Mesendoderm (in vitro differentiated cells): ENCODE measurements at regions not wholly inside any gene's neighbourhood (a gene's known extent, or its start where the extent isn't known, plus 50 kb on each side); places are given as distances from the start of the nearest gene placed in this dataset.

ENCODE experiments used
- DNase-seq: peaks from one replicate; pipeline ENCODE4 v3.0.0; 2013
- H2AK5ac ChIP-seq: 2 replicates; pipeline ENCODE4 v1.6.1; 2013; ENCODE audit warnings: low read length, inconsistent platforms
- H2BK120ac ChIP-seq: 2 replicates; pipeline ENCODE4 v1.6.1; 2013; ENCODE audit warnings: low read depth, mild to moderate bottlenecking, low read length, moderate library complexity, mixed read lengths
- H2BK15ac ChIP-seq: replicated peaks from 2 replicates; pipeline ENCODE4 v1.6.1; 2013; ENCODE audit warnings: low read depth, mild to moderate bottlenecking, moderate library complexity
- H2BK5ac ChIP-seq: 2 replicates; pipeline ENCODE4 v1.6.1; 2013; ENCODE audit warnings: low read length, inconsistent platforms
- H3K18ac ChIP-seq: 2 replicates; pipeline ENCODE4 v1.6.1; 2013; ENCODE audit warnings: mild to moderate bottlenecking, low read length, mixed read lengths
- H3K23ac ChIP-seq: one replicate; pipeline ENCODE4 v1.6.1; 2013; ENCODE audit warnings: low read length
- H3K27ac ChIP-seq: 2 replicates; pipeline ENCODE4 v1.5.1; 2013; ENCODE audit warnings: low read depth, mild to moderate bottlenecking, inconsistent platforms, low read length, moderate library complexity
- H3K27me3 ChIP-seq: 2 replicates; pipeline ENCODE4 v1.6.1; 2013; ENCODE audit warnings: low read length, control low read depth, mild to moderate bottlenecking, inconsistent platforms; ENCODE audit not compliant: insufficient read depth, poor library complexity
- H3K36me3 ChIP-seq: 2 replicates; pipeline ENCODE4 v1.6.1; 2013; ENCODE audit warnings: low read length, inconsistent platforms; ENCODE audit not compliant: control insufficient read depth, insufficient read depth
- H3K4ac ChIP-seq: one replicate; pipeline ENCODE4 v1.6.1; 2013; ENCODE audit warnings: low read depth, mild to moderate bottlenecking, low read length, moderate library complexity
- H3K4me1 ChIP-seq: 2 replicates; pipeline ENCODE4 v1.6.1; 2013; ENCODE audit warnings: low read depth, low read length, inconsistent platforms; ENCODE audit not compliant: control insufficient read depth
- H3K4me2 ChIP-seq: 2 replicates; pipeline ENCODE4 v1.6.1; 2013; ENCODE audit warnings: low read length
- H3K4me3 ChIP-seq: 2 replicates; pipeline ENCODE4 v1.5.1; 2013; ENCODE audit warnings: mild to moderate bottlenecking, low read length
- H3K56ac ChIP-seq: one replicate; pipeline ENCODE4 v1.6.1; 2013; ENCODE audit warnings: low read length
- H3K79me1 ChIP-seq: 2 replicates; pipeline ENCODE4 v1.6.1; 2013; ENCODE audit warnings: low read length, inconsistent platforms
- H3K79me2 ChIP-seq: 2 replicates; pipeline ENCODE4 v1.6.1; 2013; ENCODE audit warnings: mild to moderate bottlenecking, low read length; ENCODE audit not compliant: control insufficient read depth, insufficient read depth
- H3K9ac ChIP-seq: 2 replicates; pipeline ENCODE4 v1.6.1; 2013; ENCODE audit warnings: low read length, inconsistent platforms
- H4K5ac ChIP-seq: one replicate; pipeline ENCODE4 v1.6.1; 2013; ENCODE audit warnings: low read length
- H4K8ac ChIP-seq: one replicate; pipeline ENCODE4 v1.6.1; 2013; ENCODE audit warnings: low read depth, mild to moderate bottlenecking, control low read depth, low read length, moderate library complexity
- WGBS: extraction: QIAGEN DNeasy Blood & Tissue Kit; methylation state at CpG from one replicate; pipeline ENCODE4 v1.1.7; 2013; ENCODE audit warnings: low lambda C conversion rate, missing lambda C conversion rate; ENCODE audit not compliant: insufficient coverage; ENCODE audit errors: extremely low coverage; 5-methylcytosine and 5-hydroxymethylcytosine counted together

DNA sequence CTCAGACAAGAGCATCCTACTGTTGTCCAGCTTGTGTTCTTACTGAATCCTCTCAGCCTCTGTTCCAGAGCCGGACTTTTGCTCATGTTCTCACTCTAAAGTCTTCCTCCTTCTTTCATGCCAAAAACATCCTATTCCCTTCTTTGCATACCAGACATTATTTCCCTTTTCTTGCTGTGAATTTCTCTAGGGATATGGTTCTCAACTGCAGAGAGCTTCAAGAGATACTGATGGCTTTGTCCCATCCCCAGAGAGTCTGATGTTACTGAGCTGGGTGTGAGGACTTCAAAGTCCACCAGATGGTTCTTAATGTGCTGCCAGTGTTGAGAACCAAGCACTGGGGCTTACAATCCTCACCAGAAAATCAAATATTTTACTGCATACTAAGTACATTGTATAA, 98.6 kb upstream of the FER start:
- H3K79me2 ChIP-seq: no peaks in the 10 kb centered on the region
- H4K5ac ChIP-seq: no peak overlapping the region
- H3K4me1 ChIP-seq: no peaks in the 10 kb centered on the region
- no peak overlapping the region for H4K8ac ChIP-seq
- H2BK120ac ChIP-seq: no peak overlapping the region
- no peaks in the 10 kb centered on the region for H3K27me3 ChIP-seq
- H3K18ac ChIP-seq: no peak overlapping the region
- H3K9ac ChIP-seq: no peak overlapping the region
- WGBS: no CpG with 5 or more reads among the region's 1 CpG
- H2AK5ac ChIP-seq: no peak overlapping the region
- H3K79me1 ChIP-seq: no peaks in the 10 kb centered on the region
- H3K4me3 ChIP-seq: no peak overlapping the region
- no peak overlapping the region for H2BK15ac ChIP-seq
- H3K36me3 ChIP-seq: no peaks in the 10 kb centered on the region
- H3K27ac ChIP-seq: no peak overlapping the region
- DNase-seq: no peak
- no peak overlapping the region for H3K4ac ChIP-seq
- no peak overlapping the region for H3K23ac ChIP-seq
- no peak overlapping the region for H3K56ac ChIP-seq
- H3K4me2 ChIP-seq: no peak overlapping the region
- no peak overlapping the region for H2BK5ac ChIP-seq

DNA sequence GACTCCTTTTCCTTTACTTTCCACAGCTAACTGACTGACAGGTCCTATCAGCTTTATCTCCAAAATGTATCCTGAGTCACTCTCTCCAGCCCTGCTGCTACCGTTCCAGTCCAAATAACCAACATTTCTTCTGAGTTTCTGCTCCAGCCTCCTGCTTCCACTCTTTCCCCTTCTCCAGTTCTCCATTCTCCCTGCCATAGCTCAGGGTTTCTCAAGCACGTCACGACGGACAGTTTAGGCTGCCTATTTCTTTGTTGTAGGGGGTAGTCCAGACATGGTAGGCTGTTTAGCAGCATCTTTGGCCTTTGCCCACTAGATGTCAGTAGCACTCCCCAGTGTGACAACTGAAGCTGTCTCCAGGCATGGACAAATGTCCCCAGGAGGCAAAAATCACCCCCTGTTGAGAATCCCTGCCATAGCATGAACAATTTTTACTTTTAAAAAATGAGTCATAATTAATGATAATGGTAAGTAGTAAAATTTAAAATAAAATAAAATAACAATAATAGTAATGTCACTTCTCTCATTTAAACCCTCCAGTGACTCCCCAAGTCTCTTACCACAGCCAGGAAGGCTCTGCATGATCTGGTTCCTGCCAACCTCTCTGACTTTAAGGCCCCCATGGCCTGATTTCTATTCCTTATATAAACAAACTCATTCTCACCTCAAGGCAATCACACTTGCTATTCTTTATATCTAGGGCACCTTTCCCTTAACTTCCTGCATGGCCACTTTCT, 105.4 kb upstream of the FER start:
- no peaks in the 10 kb centered on the region for H3K27me3 ChIP-seq
- no peak overlapping the region for H4K8ac ChIP-seq
- no CpG with 5 or more reads among the region's 4 CpGs for WGBS
- H3K23ac ChIP-seq: no peak overlapping the region
- H3K36me3 ChIP-seq: no peaks in the 10 kb centered on the region
- H3K4me3 ChIP-seq: no peak overlapping the region
- H3K4ac ChIP-seq: peak overlapping the region; percentile 72
- H3K9ac ChIP-seq: peak overlapping the region; percentile 52
- peak overlapping the region; percentile 88 for H3K56ac ChIP-seq
- H3K4me2 ChIP-seq: no peak overlapping the region
- H2BK5ac ChIP-seq: peak overlapping the region; percentile 92
- H3K79me2 ChIP-seq: no peaks in the 10 kb centered on the region
- H4K5ac ChIP-seq: no peak overlapping the region
- H2BK15ac ChIP-seq: no peak overlapping the region
- H3K79me1 ChIP-seq: no peaks in the 10 kb centered on the region
- peak overlapping the region; percentile 92 for H2AK5ac ChIP-seq
- peak overlapping the region; percentile 74 for H2BK120ac ChIP-seq
- H3K18ac ChIP-seq: peak overlapping the region; percentile 63
- peak; percentile 93 for DNase-seq
- peak overlapping the region; percentile 3 for H3K27ac ChIP-seq
- H3K4me1 ChIP-seq: peaks cover 10% of the 10 kb centered on the region

DNA sequence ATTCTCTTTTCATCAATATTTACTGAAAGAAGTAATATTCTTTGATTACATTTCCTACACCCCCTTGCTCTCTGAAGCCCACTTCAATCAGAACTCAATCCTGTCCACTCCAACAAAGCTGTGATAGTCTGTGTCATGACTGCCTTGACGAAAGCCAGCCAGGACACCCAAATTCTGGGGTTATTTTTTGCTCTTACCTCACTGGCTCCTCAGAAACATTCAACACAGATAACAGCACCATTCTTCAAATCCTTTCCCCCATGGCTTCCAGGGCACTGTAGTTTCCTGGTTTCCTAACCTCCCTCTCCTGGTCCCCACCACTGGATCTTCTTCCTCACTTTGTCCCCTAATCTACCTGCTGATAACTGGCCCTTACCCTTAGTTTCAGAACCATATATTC, 106.1 kb upstream of the FER start:
- Histone ChIP-seq H3K79me1 (no peaks in the 10 kb centered on the region), H3K4me3 (no peak overlapping the region), H2BK120ac (no peak overlapping the region), H3K36me3 (no peaks in the 10 kb centered on the region), H3K27me3 (no peaks in the 10 kb centered on the region), H3K4me2 (no peak overlapping the region), H3K9ac (peak overlapping the region; percentile 52), H2BK15ac (no peak overlapping the region), H4K8ac (no peak overlapping the region), H3K23ac (no peak overlapping the region), H2BK5ac (peak overlapping the region; percentile 92), H3K56ac (peak overlapping the region; percentile 88), H2AK5ac (no peak overlapping the region), H3K79me2 (no peaks in the 10 kb centered on the region), H3K18ac (peak overlapping the region; percentile 86), H4K5ac (no peak overlapping the region), H3K4ac (peak overlapping the region; percentile 59), H3K27ac (no peak overlapping the region), H3K4me1 (peaks cover 10% of the 10 kb centered on the region)
- WGBS: no CpG with 5 or more reads among the region's 1 CpG
- DNase-seq: peak; percentile 50

DNA sequence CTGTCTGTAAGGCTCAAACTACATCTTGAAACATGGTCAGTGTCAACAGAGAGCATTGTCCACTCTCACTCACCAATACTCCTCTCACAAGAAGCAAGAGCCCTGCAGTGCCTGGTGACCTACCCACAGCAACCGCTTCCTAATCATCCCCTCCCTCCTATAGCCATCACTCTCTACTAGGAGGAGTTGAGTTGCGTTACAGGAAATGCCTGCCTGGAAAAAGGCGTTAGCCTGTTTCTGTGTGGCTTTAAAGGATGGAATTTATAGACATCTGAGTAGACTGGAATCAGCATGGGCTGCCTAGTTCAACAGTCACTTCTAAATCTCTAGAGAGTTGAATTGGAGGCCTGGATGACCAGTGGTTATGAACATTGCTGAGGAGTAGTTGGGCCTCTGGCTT, 108.3 kb upstream of the FER start:
- Histone ChIP-seq H2AK5ac (peak overlapping the region; percentile 34), H3K79me2 (no peaks in the 10 kb centered on the region), H4K5ac (no peak overlapping the region), H2BK120ac (peak overlapping the region; percentile 17), H3K27ac (no peak overlapping the region), H3K79me1 (no peaks in the 10 kb centered on the region), H4K8ac (no peak overlapping the region), H3K4ac (no peak overlapping the region), H2BK5ac (no peak overlapping the region), H3K4me2 (no peak overlapping the region), H3K4me1 (peaks cover 12% of the 10 kb centered on the region), H3K9ac (no peak overlapping the region), H3K36me3 (no peaks in the 10 kb centered on the region), H3K27me3 (no peaks in the 10 kb centered on the region), H3K4me3 (no peak overlapping the region), H3K56ac (no peak overlapping the region), H3K23ac (no peak overlapping the region), H3K18ac (no peak overlapping the region), H2BK15ac (peak overlapping the region; percentile 46)
- peak; percentile 34 for DNase-seq
- no CpG with 5 or more reads among the region's 3 CpGs for WGBS

DNA sequence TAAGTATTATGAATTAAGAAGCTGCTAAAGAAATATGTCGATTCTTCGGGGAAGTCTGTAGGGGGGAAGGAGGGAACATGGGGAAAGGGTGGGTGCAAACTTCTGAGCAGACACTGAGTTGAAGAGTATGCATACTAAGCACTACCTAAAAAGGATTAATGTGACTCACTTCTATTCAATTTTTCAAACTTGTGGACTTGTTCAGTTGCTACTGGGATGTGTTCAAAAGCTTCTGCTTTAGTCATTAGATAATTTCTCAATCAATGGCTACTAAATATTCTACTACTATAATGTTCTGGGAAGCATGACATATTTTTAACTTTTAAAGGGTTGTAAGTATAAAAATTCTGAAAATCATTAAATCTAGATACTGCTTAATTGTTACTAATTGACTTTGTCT, 109.7 kb upstream of the FER start:
- H3K4me2 ChIP-seq: no peak overlapping the region
- WGBS: no CpG with 5 or more reads among the region's 2 CpGs
- no peak overlapping the region for H3K56ac ChIP-seq
- H3K27ac ChIP-seq: no peak overlapping the region
- H3K27me3 ChIP-seq: no peaks in the 10 kb centered on the region
- H3K9ac ChIP-seq: no peak overlapping the region
- no peak overlapping the region for H3K4me3 ChIP-seq
- no peak overlapping the region for H2AK5ac ChIP-seq
- no peak overlapping the region for H2BK15ac ChIP-seq
- no peak overlapping the region for H2BK120ac ChIP-seq
- no peak overlapping the region for H3K4ac ChIP-seq
- H3K23ac ChIP-seq: no peak overlapping the region
- H3K4me1 ChIP-seq: peaks cover 12% of the 10 kb centered on the region
- DNase-seq: no peak
- no peaks in the 10 kb centered on the region for H3K36me3 ChIP-seq
- no peaks in the 10 kb centered on the region for H3K79me2 ChIP-seq
- H3K18ac ChIP-seq: no peak overlapping the region
- H4K5ac ChIP-seq: no peak overlapping the region
- no peaks in the 10 kb centered on the region for H3K79me1 ChIP-seq
- H4K8ac ChIP-seq: no peak overlapping the region
- no peak overlapping the region for H2BK5ac ChIP-seq

DNA sequence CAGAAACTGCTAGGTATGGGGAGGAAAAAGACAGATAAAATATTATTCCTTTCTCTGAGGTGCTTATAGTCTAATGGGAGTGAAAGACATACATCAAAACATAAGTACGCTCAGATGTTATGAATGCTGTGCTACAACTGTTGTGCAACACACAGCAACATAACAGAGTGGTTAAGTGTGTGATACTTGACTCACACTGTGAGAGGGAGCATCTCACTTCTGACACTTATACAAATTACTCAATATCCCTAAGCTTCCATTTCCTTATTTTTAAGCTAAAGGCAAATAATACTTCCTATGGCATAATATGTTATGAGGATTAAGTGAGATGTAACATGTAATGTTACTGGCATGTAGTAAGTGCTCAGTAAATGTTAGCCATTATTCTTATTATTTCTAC, 110.6 kb upstream of the FER start:
- WGBS: no CpG with 5 or more reads among the region's 1 CpG
- Histone ChIP-seq H2BK15ac (no peak overlapping the region), H2AK5ac (no peak overlapping the region), H3K4me1 (peaks cover 8% of the 10 kb centered on the region), H3K9ac (no peak overlapping the region), H3K18ac (no peak overlapping the region), H3K23ac (no peak overlapping the region), H2BK5ac (no peak overlapping the region), H3K4me3 (no peak overlapping the region), H4K8ac (no peak overlapping the region), H2BK120ac (no peak overlapping the region), H3K27ac (no peak overlapping the region), H3K79me1 (no peaks in the 10 kb centered on the region), H3K36me3 (no peaks in the 10 kb centered on the region), H3K4me2 (no peak overlapping the region), H3K27me3 (no peaks in the 10 kb centered on the region), H4K5ac (no peak overlapping the region), H3K56ac (peak overlapping the region; percentile 19), H3K79me2 (no peaks in the 10 kb centered on the region), H3K4ac (no peak overlapping the region)
- no peak for DNase-seq
